ENCODE measurements at regions not wholly inside any gene's neighbourhood (a gene's known extent, or its start where the extent isn't known, plus 50 kb on each side); places are given as distances from the start of the nearest gene placed in this dataset.

GRCh38 chr14:34014936-34015335, 64.1 kb upstream of the EGLN3 start:
- ChIA-PET CTCF (no interaction called here), POLR2A (no interaction called here)
- H3K27me3 ChIP-seq (ENCODE audit: control insufficient read depth in 1 of 2, insufficient read depth in 2 of 2, low read length in 2 of 2) = no peaks in the 10 kb centered on the region
- H3K36me3 ChIP-seq (ENCODE audit: insufficient read depth, low read length) = no peaks in the 10 kb centered on the region
- Mint-ChIP-seq H3K4me1 (ENCODE audit: low read depth) (peaks cover 14% of the 10 kb centered on the region), H3K4me3 (no peak overlapping the region), H3K27me3 (no peaks in the 10 kb centered on the region), H3K9me3 (no peaks in the 10 kb centered on the region), H3K27ac (no peak overlapping the region), H3K36me3 (ENCODE audit: low read depth) (no peaks in the 10 kb centered on the region)
- H3K4me3 ChIP-seq (ENCODE audit: low read length) = no peak overlapping the region
- H3K27ac ChIP-seq (ENCODE audit: low read depth in 1 of 2, low read length in 2 of 2) = no peak overlapping the region
- peaks cover 29% of the 10 kb centered on the region for H3K4me1 ChIP-seq (ENCODE audit: insufficient read depth, low read length)
- no peaks in the 10 kb centered on the region for H3K9me3 ChIP-seq (ENCODE audit: control insufficient read depth in 1 of 2, insufficient read depth in 1 of 2, low read length in 2 of 2)
- TF ChIP-seq CTCF (IDR thresholded peaks at IDR 0.05) = no peak
- intact Hi-C loops (cut with DNase I, micrococcal nuclease) = no loop called here
- ATAC-seq (ENCODE audit: poor library complexity) (no peak), DNase-seq (no peak)

- no peak overlapping the region for H3K4me3 ChIP-seq (ENCODE audit: low read length)
- Mint-ChIP-seq H3K27ac (no peak overlapping the region), H3K9me3 (no peaks in the 10 kb centered on the region), H3K4me1 (ENCODE audit: low read depth) (peaks cover 9% of the 10 kb centered on the region), H3K27me3 (no peaks in the 10 kb centered on the region), H3K36me3 (ENCODE audit: low read depth) (no peaks in the 10 kb centered on the region), H3K4me3 (no peak overlapping the region)
- H3K9me3 ChIP-seq (ENCODE audit: control insufficient read depth in 1 of 2, insufficient read depth in 1 of 2, low read length in 2 of 2) = no peaks in the 10 kb centered on the region
- ChIA-PET CTCF (interaction anchor here (1.2 kb wide), 1 partner anchor 46 kb away, joined by 3 read pairs; no protein-coding TSS in a partner anchor), POLR2A (no interaction called here)
- DNase-seq (no peak), ATAC-seq (ENCODE audit: poor library complexity) (no peak)
- H3K4me1 ChIP-seq (ENCODE audit: insufficient read depth, low read length) = peaks cover 27% of the 10 kb centered on the region
- H3K27ac ChIP-seq (ENCODE audit: low read depth in 1 of 2, low read length in 2 of 2) = no peak overlapping the region
- intact Hi-C loops (cut with DNase I, micrococcal nuclease) = no loop called here
- no peaks in the 10 kb centered on the region for H3K36me3 ChIP-seq (ENCODE audit: insufficient read depth, low read length)
- no peaks in the 10 kb centered on the region for H3K27me3 ChIP-seq (ENCODE audit: control insufficient read depth in 1 of 2, insufficient read depth in 2 of 2, low read length in 2 of 2)
- TF ChIP-seq CTCF (IDR thresholded peaks at IDR 0.05) = no peak
These were observed 62.8 kb upstream of the EGLN3 start for GRCh38 chr14:34013721-34014060.

- Mint-ChIP-seq H3K4me3 (no peak overlapping the region), H3K27me3 (no peaks in the 10 kb centered on the region), H3K9me3 (no peaks in the 10 kb centered on the region), H3K36me3 (ENCODE audit: low read depth) (no peaks in the 10 kb centered on the region), H3K27ac (no peak overlapping the region), H3K4me1 (ENCODE audit: low read depth) (peaks cover 3% of the 10 kb centered on the region)
- no peak overlapping the region for H3K4me3 ChIP-seq (ENCODE audit: low read length)
- no peak overlapping the region for H3K27ac ChIP-seq (ENCODE audit: low read depth in 1 of 2, low read length in 2 of 2)
- H3K36me3 ChIP-seq (ENCODE audit: insufficient read depth, low read length) = no peaks in the 10 kb centered on the region
- H3K27me3 ChIP-seq (ENCODE audit: control insufficient read depth in 1 of 2, insufficient read depth in 2 of 2, low read length in 2 of 2) = no peaks in the 10 kb centered on the region
- DNase-seq (peak in 2 of 14 experiments; percentile 33 to 37), ATAC-seq (ENCODE audit: poor library complexity) (no peak)
- H3K9me3 ChIP-seq (ENCODE audit: control insufficient read depth in 1 of 2, insufficient read depth in 1 of 2, low read length in 2 of 2) = no peaks in the 10 kb centered on the region
- TF ChIP-seq CTCF (IDR thresholded peaks at IDR 0.05) = no peak
- ChIA-PET POLR2A (interaction anchor here (0.6 kb wide), 1 partner anchor 189 kb away, joined by 3 read pairs; no protein-coding TSS in a partner anchor), CTCF (interaction anchor here (1.2 kb wide), 1 partner anchor 47 kb away, joined by 3 read pairs; no protein-coding TSS in a partner anchor)
- intact Hi-C loops (cut with DNase I, micrococcal nuclease) = no loop called here
- H3K4me1 ChIP-seq (ENCODE audit: insufficient read depth, low read length) = peaks cover 27% of the 10 kb centered on the region
These were observed 62.3 kb upstream of the EGLN3 start for GRCh38 chr14:34012978-34013720.
